Neuronal stem cell (in vitro differentiated cells): ENCODE measurements at regions not wholly inside any gene's neighbourhood (a gene's known extent, or its start where the extent isn't known, plus 50 kb on each side); places are given as distances from the start of the nearest gene placed in this dataset.

Source experiments
- DNase-seq: peaks from one replicate; pipeline ENCODE4 v3.0.0-alpha.2; 2013; ENCODE audit warnings: low spot score
- H2AFZ ChIP-seq: one replicate; pipeline ENCODE4 v1.6.1; 2013; ENCODE audit warnings: mild to moderate bottlenecking, low read length, inconsistent platforms
- H2AK5ac ChIP-seq: 2 replicates; pipeline ENCODE4 v1.6.1; 2013; ENCODE audit warnings: low read depth, mild to moderate bottlenecking, inconsistent platforms, low read length, moderate library complexity, mixed read lengths
- H2BK120ac ChIP-seq: 2 replicates; pipeline ENCODE4 v1.6.1; 2013; ENCODE audit warnings: low read depth, mild to moderate bottlenecking, inconsistent platforms, low read length, moderate library complexity, mixed read lengths
- H2BK12ac ChIP-seq: one replicate; pipeline ENCODE4 v1.6.1; 2013; ENCODE audit warnings: low read length, inconsistent platforms
- H2BK15ac ChIP-seq: 2 replicates; pipeline ENCODE4 v1.6.1; 2013; ENCODE audit warnings: mild to moderate bottlenecking, low read length, inconsistent platforms, mixed read lengths
- H2BK5ac ChIP-seq: one replicate; pipeline ENCODE4 v1.6.1; 2013; ENCODE audit warnings: inconsistent platforms, mild to moderate bottlenecking, low read length, moderate library complexity
- H3K14ac ChIP-seq: one replicate; pipeline ENCODE4 v1.6.1; 2013; ENCODE audit warnings: low read length, inconsistent platforms
- H3K18ac ChIP-seq: 2 replicates; pipeline ENCODE4 v1.6.1; 2013; ENCODE audit warnings: low read length, inconsistent platforms
- H3K23ac ChIP-seq: 2 replicates; pipeline ENCODE4 v1.6.1; 2013; ENCODE audit warnings: low read depth, mild to moderate bottlenecking, mixed read lengths, low read length, inconsistent platforms; ENCODE audit not compliant: poor library complexity
- H3K27ac ChIP-seq: replicated peaks from 3 replicates; pipeline ENCODE4 v1.5.1; 2013; ENCODE audit warnings: low read length, inconsistent platforms
- H3K27me3 ChIP-seq, 3 experiments: 2 replicates each; pipeline ENCODE4 v1.6.1; 2013; ENCODE audit warnings: low read length in 3 of 3, mild to moderate bottlenecking in 2 of 3, inconsistent platforms in 1 of 3, low read depth in 1 of 3, mixed read lengths in 1 of 3, moderate library complexity in 1 of 3; ENCODE audit not compliant: control insufficient read depth in 3 of 3, insufficient read depth in 3 of 3
- H3K36me3 ChIP-seq, 2 donors: replicated peaks in 1 of 2; 2 replicates each; pipeline ENCODE4 v1.6.1; 2013; ENCODE audit warnings: low read length in 2 of 2; ENCODE audit not compliant: control insufficient read depth in 2 of 2, insufficient read depth in 2 of 2
- H3K4ac ChIP-seq: 2 replicates; pipeline ENCODE4 v1.6.1; 2013; ENCODE audit warnings: inconsistent platforms, mild to moderate bottlenecking, low read length, moderate library complexity
- H3K4me1 ChIP-seq, 2 donors: 1 replicate in 1 of 2; 2 replicates in 1 of 2; pipeline ENCODE4 v1.6.1; 2013; ENCODE audit warnings: low read length in 2 of 2, low read depth in 1 of 2; ENCODE audit not compliant: control insufficient read depth in 2 of 2, insufficient read depth in 1 of 2
- H3K4me2 ChIP-seq: one replicate; pipeline ENCODE4 v1.6.1; 2013; ENCODE audit warnings: mild to moderate bottlenecking, low read length, inconsistent platforms; ENCODE audit not compliant: insufficient read depth, poor library complexity, severe bottlenecking
- H3K4me3 ChIP-seq, 2 donors: 2 replicates each; pipeline ENCODE4 v1.5.1; 2013; ENCODE audit warnings: low read length in 2 of 2, mild to moderate bottlenecking in 2 of 2, inconsistent platforms in 1 of 2, moderate library complexity in 1 of 2
- H3K79me1 ChIP-seq: one replicate; pipeline ENCODE4 v1.6.1; 2013; ENCODE audit warnings: low read depth, mild to moderate bottlenecking, inconsistent platforms, low read length, moderate library complexity
- H3K9ac ChIP-seq: one replicate; pipeline ENCODE4 v1.6.1; 2013; ENCODE audit warnings: mild to moderate bottlenecking, low read depth, low read length, inconsistent platforms; ENCODE audit not compliant: poor library complexity
- H3K9me3 ChIP-seq, 2 donors: replicated peaks in 1 of 2; 2 replicates each; pipeline versions ENCODE3 to v1.6.1; 2013; ENCODE audit warnings: low read length in 2 of 2, mild to moderate bottlenecking in 2 of 2, inconsistent platforms in 1 of 2, low read depth in 1 of 2, mixed read lengths in 1 of 2, moderate library complexity in 1 of 2; ENCODE audit not compliant: control insufficient read depth in 2 of 2, insufficient read depth in 1 of 2
- H4K8ac ChIP-seq: one replicate; pipeline ENCODE4 v1.6.1; 2013; ENCODE audit warnings: low read depth, mild to moderate bottlenecking, inconsistent platforms, low read length, moderate library complexity
- H4K91ac ChIP-seq: one replicate; pipeline ENCODE4 v1.6.1; 2013; ENCODE audit warnings: low read length, low read depth, mild to moderate bottlenecking, inconsistent platforms; ENCODE audit not compliant: poor library complexity
- WGBS, 2 donors: extraction: QIAGEN DNeasy Blood & Tissue Kit; methylation state at CpG; one replicate each; pipeline ENCODE4 v1.1.7; 2013; ENCODE audit warnings: missing lambda C conversion rate in 2 of 2, mixed read lengths in 1 of 2; ENCODE audit not compliant: insufficient read length in 2 of 2, insufficient replicate concordance in 1 of 2; ENCODE audit errors: extremely low coverage in 2 of 2; 5-methylcytosine and 5-hydroxymethylcytosine counted together

DNA sequence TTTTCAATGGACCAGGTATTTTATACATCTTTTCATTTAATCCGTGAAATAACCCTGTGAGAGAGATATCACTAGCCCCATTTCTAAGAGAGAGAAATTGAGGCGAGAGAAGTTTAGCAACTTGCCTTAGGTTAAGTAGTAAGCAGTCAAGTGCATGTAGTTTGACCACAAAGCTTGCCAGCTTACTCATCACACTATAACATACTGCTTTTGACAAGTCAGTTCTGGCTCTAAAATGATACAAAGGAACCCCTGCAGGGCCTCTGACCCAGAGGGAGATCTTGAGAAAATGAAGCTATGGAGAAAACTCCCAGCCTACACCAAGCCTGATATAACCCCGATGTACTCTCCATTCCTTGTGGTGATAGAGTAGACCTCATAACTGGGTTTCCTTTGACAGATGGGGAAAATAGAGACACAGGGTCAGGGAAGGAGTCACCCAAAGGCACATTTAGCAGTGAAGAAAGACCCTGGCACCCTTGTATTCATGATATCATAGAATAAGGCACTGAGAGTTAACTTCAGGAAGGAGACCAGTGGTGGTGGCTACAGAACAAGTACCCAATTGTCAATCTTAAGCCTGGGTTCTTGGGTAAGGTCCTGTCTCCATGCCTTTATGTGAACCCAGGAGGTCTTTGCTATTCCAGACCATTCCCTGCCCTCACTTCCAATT, 60.2 kb upstream of the MSN start:
- H3K9me3 ChIP-seq = no peaks in the 10 kb centered on the region
- no peak overlapping the region for H3K4me2 ChIP-seq
- no peak overlapping the region for H3K4me3 ChIP-seq
- H2AFZ ChIP-seq = no peak overlapping the region
- no peak overlapping the region for H3K9ac ChIP-seq
- no peak overlapping the region for H2BK15ac ChIP-seq
- no peak overlapping the region for H4K91ac ChIP-seq
- H3K79me1 ChIP-seq = no peaks in the 10 kb centered on the region
- H2BK120ac ChIP-seq = no peak overlapping the region
- no peak overlapping the region for H2AK5ac ChIP-seq
- H3K14ac ChIP-seq = no peak overlapping the region
- WGBS, 2 donors = no CpG with 5 or more reads among the region's 3 CpGs
- H3K27ac ChIP-seq = no peak overlapping the region
- H2BK5ac ChIP-seq = no peak overlapping the region
- no peak overlapping the region for H3K18ac ChIP-seq
- H3K4me1 ChIP-seq = no peaks in the 10 kb centered on the region
- no peak overlapping the region for H3K4ac ChIP-seq
- no peaks in the 10 kb centered on the region for H3K27me3 ChIP-seq
- H2BK12ac ChIP-seq = no peak overlapping the region
- H4K8ac ChIP-seq = no peak overlapping the region
- no peak overlapping the region for H3K23ac ChIP-seq
- no peaks in the 10 kb centered on the region for H3K36me3 ChIP-seq
- DNase-seq = no peak

DNA sequence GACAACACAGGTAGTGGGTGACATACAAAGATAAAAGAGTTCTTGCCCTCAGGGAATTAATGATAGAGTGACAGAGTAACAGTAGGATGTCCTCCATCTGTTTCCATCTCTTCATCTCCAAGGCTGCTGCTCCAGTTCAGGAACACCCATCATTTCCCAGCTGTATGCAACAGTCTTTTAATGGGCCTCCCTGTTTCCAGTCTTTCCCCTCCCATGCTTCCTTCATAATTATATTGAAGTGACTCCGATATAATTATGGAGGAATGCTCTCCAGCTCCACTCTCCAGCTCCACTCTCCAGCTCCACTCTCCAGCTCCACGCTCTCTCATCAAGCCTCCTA, 65.3 kb upstream of the MSN start:
- no peak overlapping the region for H3K4ac ChIP-seq
- H3K27me3 ChIP-seq = no peaks in the 10 kb centered on the region
- no peak overlapping the region for H3K14ac ChIP-seq
- no peak overlapping the region for H3K4me2 ChIP-seq
- WGBS, 2 donors = no CpG with 5 or more reads among the region's 2 CpGs
- H3K4me1 ChIP-seq = no peaks in the 10 kb centered on the region
- H3K4me3 ChIP-seq = no peak overlapping the region
- DNase-seq = no peak
- H2BK12ac ChIP-seq = no peak overlapping the region
- no peak overlapping the region for H2BK5ac ChIP-seq
- no peak overlapping the region for H3K23ac ChIP-seq
- H2BK15ac ChIP-seq = no peak overlapping the region
- H3K9me3 ChIP-seq = no peaks in the 10 kb centered on the region
- H2BK120ac ChIP-seq = no peak overlapping the region
- no peaks in the 10 kb centered on the region for H3K79me1 ChIP-seq
- H3K18ac ChIP-seq = no peak overlapping the region
- no peak overlapping the region for H2AK5ac ChIP-seq
- H2AFZ ChIP-seq = no peak overlapping the region
- no peaks in the 10 kb centered on the region for H3K36me3 ChIP-seq
- no peak overlapping the region for H4K91ac ChIP-seq
- no peak overlapping the region for H3K9ac ChIP-seq
- no peak overlapping the region for H4K8ac ChIP-seq
- no peak overlapping the region for H3K27ac ChIP-seq

DNA sequence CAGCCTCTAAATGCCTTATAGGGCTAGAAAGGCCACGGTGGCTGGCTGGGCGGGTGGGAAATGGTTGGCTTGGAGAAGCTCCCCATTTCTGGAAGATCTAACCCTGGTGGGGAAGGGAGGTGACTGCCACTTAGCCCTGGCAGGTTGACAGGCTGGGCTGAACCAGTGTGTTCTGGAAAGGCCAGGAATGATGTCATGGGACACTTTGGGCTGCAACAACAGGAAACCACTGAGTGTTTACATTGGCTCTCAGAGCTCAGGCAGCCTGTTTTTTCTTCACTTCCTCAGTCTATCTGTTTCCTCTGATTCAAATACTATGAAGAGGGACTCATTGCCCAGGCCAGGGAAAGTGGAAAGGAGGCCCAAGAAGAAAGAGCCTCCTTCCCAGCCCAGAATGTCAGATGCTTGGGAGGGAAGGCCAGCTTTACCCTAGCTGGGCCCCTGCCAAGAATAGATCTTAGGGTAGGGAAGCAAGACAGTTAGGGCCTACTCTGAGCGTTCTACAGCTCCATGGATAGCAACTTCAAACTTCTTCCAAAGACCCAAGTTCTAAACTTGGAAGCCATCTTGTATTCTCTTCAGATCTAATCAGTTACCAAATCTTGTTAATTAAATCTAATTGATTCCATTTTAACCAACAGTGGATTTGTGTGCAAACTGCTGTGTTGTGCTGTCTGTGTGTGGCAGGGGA, 65.8 kb upstream of the MSN start:
- no peak overlapping the region for H3K4me3 ChIP-seq
- no peak for DNase-seq
- no peak overlapping the region for H3K23ac ChIP-seq
- no peak overlapping the region for H3K18ac ChIP-seq
- H2BK12ac ChIP-seq = no peak overlapping the region
- H3K9ac ChIP-seq = no peak overlapping the region
- no peak overlapping the region for H4K91ac ChIP-seq
- H3K27me3 ChIP-seq = no peaks in the 10 kb centered on the region
- no peak overlapping the region for H3K27ac ChIP-seq
- no peak overlapping the region for H3K4me2 ChIP-seq
- H2AFZ ChIP-seq = no peak overlapping the region
- no peaks in the 10 kb centered on the region for H3K79me1 ChIP-seq
- no CpG with 5 or more reads among the region's 3 CpGs for WGBS, 2 donors
- H3K36me3 ChIP-seq = no peaks in the 10 kb centered on the region
- H3K9me3 ChIP-seq = no peaks in the 10 kb centered on the region
- H2BK15ac ChIP-seq = no peak overlapping the region
- no peak overlapping the region for H2BK5ac ChIP-seq
- no peak overlapping the region for H2BK120ac ChIP-seq
- H3K4ac ChIP-seq = no peak overlapping the region
- no peak overlapping the region for H3K14ac ChIP-seq
- H2AK5ac ChIP-seq = no peak overlapping the region
- H3K4me1 ChIP-seq = no peaks in the 10 kb centered on the region
- no peak overlapping the region for H4K8ac ChIP-seq

DNA sequence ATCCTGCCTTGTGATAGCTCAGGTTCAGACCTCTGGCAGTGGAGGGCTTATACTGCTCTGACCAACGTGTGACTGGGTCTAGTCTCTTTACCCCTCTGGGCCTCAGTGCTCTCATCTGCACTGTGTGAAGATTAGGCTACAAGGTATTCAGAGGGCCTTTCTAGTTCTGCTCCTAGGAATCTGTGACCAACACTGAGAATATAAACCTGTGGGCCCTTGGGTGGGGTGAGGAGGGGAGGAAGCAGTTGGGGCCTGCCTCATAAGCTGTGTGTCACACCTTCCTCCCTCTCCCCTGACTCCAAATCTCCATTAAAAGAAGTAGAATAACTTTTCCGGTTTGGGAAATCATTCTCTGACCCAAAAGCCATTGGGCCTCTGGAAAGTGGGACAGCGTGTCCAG, 66.3 kb upstream of the MSN start:
- Histone ChIP-seq H4K8ac (no peak overlapping the region), H3K23ac (no peak overlapping the region), H3K4me3 (no peak overlapping the region), H3K36me3 (no peaks in the 10 kb centered on the region), H3K79me1 (no peaks in the 10 kb centered on the region), H3K4ac (no peak overlapping the region), H2BK120ac (no peak overlapping the region), H2BK12ac (no peak overlapping the region), H3K4me2 (no peak overlapping the region), H3K27ac (no peak overlapping the region), H3K14ac (no peak overlapping the region), H3K27me3 (no peaks in the 10 kb centered on the region), H2AFZ (no peak overlapping the region), H3K18ac (no peak overlapping the region), H3K4me1 (no peaks in the 10 kb centered on the region), H2BK15ac (no peak overlapping the region), H3K9me3 (no peaks in the 10 kb centered on the region), H2BK5ac (no peak overlapping the region), H2AK5ac (no peak overlapping the region), H3K9ac (no peak overlapping the region), H4K91ac (no peak overlapping the region)
- WGBS, 2 donors = no CpG with 5 or more reads among the region's 3 CpGs
- no peak for DNase-seq
